ENCODE measurements at regions not wholly inside any gene's neighbourhood (a gene's known extent, or its start where the extent isn't known, plus 50 kb on each side); places are given as distances from the start of the nearest gene placed in this dataset.
A peak's percentile ranks its signal among the peaks of the same experiment; 100 is the strongest.

- Histone ChIP-seq H3K9me3 (ENCODE audit: control insufficient read depth, insufficient read depth, low read length) (no peaks in the 10 kb centered on the region), H3K27me3 (ENCODE audit: control insufficient read depth, insufficient read depth, low read length) (no peaks in the 10 kb centered on the region), H3K4me1 (ENCODE audit: control insufficient read depth, insufficient read depth, low read length) (no peaks in the 10 kb centered on the region), H3K27ac (ENCODE audit: low read depth, low read length) (no peak overlapping the region), H3K4me3 (ENCODE audit: low read depth, low read length) (no peak overlapping the region), H3K36me3 (ENCODE audit: control insufficient read depth, insufficient read depth, low read length) (no peaks in the 10 kb centered on the region)
- no peak for DNase-seq (ENCODE audit: low read depth in 4 of 6, low spot score in 6 of 6)
- whole genome bisulfite sequencing (ENCODE audit: insufficient coverage): no CpG with 5 or more reads among the region's 8 CpGs
Observed at GRCh38 chr10:107614939-107615685, 450.6 kb upstream of the SORCS1 start.

DNA sequence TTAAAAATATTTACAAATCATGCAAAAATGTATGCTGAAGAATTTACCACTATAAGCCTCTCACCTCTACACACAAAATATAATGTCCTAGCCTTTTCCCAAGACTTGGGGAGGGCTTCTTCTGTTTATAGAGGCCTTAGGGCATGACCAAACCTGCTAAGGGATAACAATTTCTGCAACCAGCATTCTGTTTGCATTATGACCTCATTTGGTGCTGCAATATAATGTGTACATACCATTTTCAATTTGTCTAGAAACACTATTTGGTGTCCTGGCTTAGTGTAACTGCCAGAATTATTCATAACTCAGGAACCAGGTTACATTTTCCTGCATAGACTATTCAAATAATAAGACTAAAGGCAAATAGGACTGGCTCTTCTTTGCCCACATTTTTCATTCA is 446.6 kb upstream of the SORCS1 start:
- Histone ChIP-seq H3K9me3 (ENCODE audit: control insufficient read depth, insufficient read depth, low read length) (no peaks in the 10 kb centered on the region), H3K27ac (ENCODE audit: low read depth, low read length) (no peak overlapping the region), H3K27me3 (ENCODE audit: control insufficient read depth, insufficient read depth, low read length) (no peaks in the 10 kb centered on the region), H3K36me3 (ENCODE audit: control insufficient read depth, insufficient read depth, low read length) (no peaks in the 10 kb centered on the region), H3K4me1 (ENCODE audit: control insufficient read depth, insufficient read depth, low read length) (no peaks in the 10 kb centered on the region), H3K4me3 (ENCODE audit: low read depth, low read length) (no peak overlapping the region)
- no peak for DNase-seq (ENCODE audit: low read depth in 4 of 6, low spot score in 6 of 6)

GRCh38 chr10:107589081-107589480 is 424.6 kb upstream of the SORCS1 start:
- Histone ChIP-seq H3K36me3 (ENCODE audit: control insufficient read depth, insufficient read depth, low read length) (no peaks in the 10 kb centered on the region), H3K9me3 (ENCODE audit: control insufficient read depth, insufficient read depth, low read length) (peaks cover 5% of the 10 kb centered on the region), H3K27me3 (ENCODE audit: control insufficient read depth, insufficient read depth, low read length) (no peaks in the 10 kb centered on the region), H3K27ac (ENCODE audit: low read depth, low read length) (no peak overlapping the region), H3K4me3 (ENCODE audit: low read depth, low read length) (no peak overlapping the region), H3K4me1 (ENCODE audit: control insufficient read depth, insufficient read depth, low read length) (no peaks in the 10 kb centered on the region)
- no peak for DNase-seq (ENCODE audit: low read depth in 4 of 6, low spot score in 6 of 6)
- WGBS (ENCODE audit: insufficient coverage): 93% methylated on average over 2 of the region's 3 CpGs

GRCh38 chr10:107585630-107586029 is 421.1 kb upstream of the SORCS1 start:
- no peaks in the 10 kb centered on the region for H3K36me3 ChIP-seq (ENCODE audit: control insufficient read depth, insufficient read depth, low read length)
- H3K4me3 ChIP-seq (ENCODE audit: low read depth, low read length): no peak overlapping the region
- WGBS (ENCODE audit: insufficient coverage): 90% methylated on average over 3 of the region's 3 CpGs
- H3K4me1 ChIP-seq (ENCODE audit: control insufficient read depth, insufficient read depth, low read length): no peaks in the 10 kb centered on the region
- H3K27ac ChIP-seq (ENCODE audit: low read depth, low read length): no peak overlapping the region
- peaks cover 5% of the 10 kb centered on the region for H3K9me3 ChIP-seq (ENCODE audit: control insufficient read depth, insufficient read depth, low read length)
- H3K27me3 ChIP-seq (ENCODE audit: control insufficient read depth, insufficient read depth, low read length): no peaks in the 10 kb centered on the region
- DNase-seq (ENCODE audit: low read depth in 4 of 6, low spot score in 6 of 6): no peak

GRCh38 chr10:107583974-107584373 is 419.5 kb upstream of the SORCS1 start:
- Histone ChIP-seq H3K27me3 (ENCODE audit: control insufficient read depth, insufficient read depth, low read length) (no peaks in the 10 kb centered on the region), H3K36me3 (ENCODE audit: control insufficient read depth, insufficient read depth, low read length) (no peaks in the 10 kb centered on the region), H3K4me1 (ENCODE audit: control insufficient read depth, insufficient read depth, low read length) (no peaks in the 10 kb centered on the region), H3K9me3 (ENCODE audit: control insufficient read depth, insufficient read depth, low read length) (peaks cover 5% of the 10 kb centered on the region), H3K4me3 (ENCODE audit: low read depth, low read length) (no peak overlapping the region), H3K27ac (ENCODE audit: low read depth, low read length) (no peak overlapping the region)
- DNase-seq (ENCODE audit: low read depth in 4 of 6, low spot score in 6 of 6): no peak

DNA sequence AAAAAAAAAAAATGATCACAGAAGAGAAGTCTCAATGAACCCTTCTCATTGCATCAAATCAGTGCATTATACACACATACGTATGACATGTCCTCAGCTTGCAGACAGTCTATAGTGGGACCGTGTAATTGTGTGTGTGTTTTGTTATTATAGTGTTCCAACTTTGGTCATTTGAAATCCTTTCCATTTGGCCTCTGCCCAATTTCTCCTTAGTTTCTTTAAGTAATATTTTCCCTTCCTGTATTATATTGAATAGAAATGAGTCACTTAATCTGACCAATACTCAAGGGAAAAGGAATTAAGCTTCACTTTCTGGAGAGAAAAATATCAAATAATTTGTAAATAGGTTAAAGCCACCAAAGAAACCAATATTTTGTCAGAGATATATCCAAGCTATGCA is 415.5 kb upstream of the SORCS1 start:
- no CpG with 5 or more reads among the region's 2 CpGs for WGBS (ENCODE audit: insufficient coverage)
- H3K27me3 ChIP-seq (ENCODE audit: control insufficient read depth, insufficient read depth, low read length): no peaks in the 10 kb centered on the region
- no peak for DNase-seq (ENCODE audit: low read depth in 4 of 6, low spot score in 6 of 6)

DNA sequence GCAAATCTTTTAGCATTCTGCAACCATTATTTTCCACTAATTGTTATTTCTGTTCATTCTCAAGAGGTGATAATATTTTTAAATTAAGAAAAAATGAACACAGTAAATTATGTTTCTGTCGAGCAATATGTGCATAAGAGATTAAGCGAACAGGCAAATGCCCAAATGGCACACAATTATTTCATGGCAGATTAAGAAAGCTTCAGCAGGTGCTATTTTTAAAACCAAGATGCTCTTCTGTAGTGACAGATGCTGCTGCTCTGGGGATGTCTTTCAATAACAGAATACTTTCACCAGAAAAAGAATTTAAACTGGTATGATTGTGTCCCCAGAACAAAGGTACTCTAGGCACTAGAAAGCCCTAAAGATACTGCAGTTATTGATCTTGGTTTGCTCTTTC is 412.7 kb upstream of the SORCS1 start:
- peak in 2 of 6 donors; percentile 50 to 81 for DNase-seq (ENCODE audit: low read depth in 4 of 6, low spot score in 6 of 6)
- no CpG with 5 or more reads among the region's 2 CpGs for WGBS (ENCODE audit: insufficient coverage)

More for the DNA sequence above, 415.5 kb upstream of the SORCS1 start:
- Histone ChIP-seq H3K9me3 (ENCODE audit: control insufficient read depth, insufficient read depth, low read length) (peaks cover 1% of the 10 kb centered on the region), H3K4me1 (ENCODE audit: control insufficient read depth, insufficient read depth, low read length) (no peaks in the 10 kb centered on the region), H3K27ac (ENCODE audit: low read depth, low read length) (no peak overlapping the region), H3K36me3 (ENCODE audit: control insufficient read depth, insufficient read depth, low read length) (no peaks in the 10 kb centered on the region), H3K4me3 (ENCODE audit: low read depth, low read length) (no peak overlapping the region)

DNA sequence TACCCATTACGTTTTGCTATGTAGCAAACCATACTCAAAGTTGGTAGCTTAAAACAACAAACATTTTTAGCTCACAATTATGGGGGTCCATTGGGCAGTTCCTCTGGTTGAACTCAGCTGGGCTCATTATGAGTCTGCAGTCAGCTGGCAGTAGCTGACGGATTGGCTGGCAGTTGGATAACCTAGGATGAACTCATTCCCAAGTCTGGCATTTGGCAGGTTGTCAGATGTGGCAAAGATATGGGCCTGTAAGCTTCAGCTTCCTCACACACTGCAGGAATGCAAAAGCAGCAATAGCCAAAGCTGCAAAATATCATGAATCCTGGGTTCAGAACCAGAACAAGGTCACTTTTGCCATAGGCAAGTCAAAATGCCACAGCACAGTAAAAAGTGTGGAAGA is 412.2 kb upstream of the SORCS1 start:
- 57% methylated on average over 1 of the region's 2 CpGs for WGBS (ENCODE audit: insufficient coverage)
- Histone ChIP-seq H3K4me3 (ENCODE audit: low read depth, low read length) (no peak overlapping the region), H3K27ac (ENCODE audit: low read depth, low read length) (no peak overlapping the region), H3K27me3 (ENCODE audit: control insufficient read depth, insufficient read depth, low read length) (no peaks in the 10 kb centered on the region), H3K36me3 (ENCODE audit: control insufficient read depth, insufficient read depth, low read length) (no peaks in the 10 kb centered on the region), H3K4me1 (ENCODE audit: control insufficient read depth, insufficient read depth, low read length) (no peaks in the 10 kb centered on the region), H3K9me3 (ENCODE audit: control insufficient read depth, insufficient read depth, low read length) (peaks cover 1% of the 10 kb centered on the region)
- peak in 5 of 6 donors; percentile 6 to 83 (median 11) for DNase-seq (ENCODE audit: low read depth in 4 of 6, low spot score in 6 of 6)

More for the DNA sequence above, 412.7 kb upstream of the SORCS1 start:
- no peaks in the 10 kb centered on the region for H3K27me3 ChIP-seq (ENCODE audit: control insufficient read depth, insufficient read depth, low read length)
- no peak overlapping the region for H3K4me3 ChIP-seq (ENCODE audit: low read depth, low read length)
- H3K4me1 ChIP-seq (ENCODE audit: control insufficient read depth, insufficient read depth, low read length): no peaks in the 10 kb centered on the region
- peaks cover 1% of the 10 kb centered on the region for H3K9me3 ChIP-seq (ENCODE audit: control insufficient read depth, insufficient read depth, low read length)
- H3K36me3 ChIP-seq (ENCODE audit: control insufficient read depth, insufficient read depth, low read length): no peaks in the 10 kb centered on the region
- no peak overlapping the region for H3K27ac ChIP-seq (ENCODE audit: low read depth, low read length)

DNA sequence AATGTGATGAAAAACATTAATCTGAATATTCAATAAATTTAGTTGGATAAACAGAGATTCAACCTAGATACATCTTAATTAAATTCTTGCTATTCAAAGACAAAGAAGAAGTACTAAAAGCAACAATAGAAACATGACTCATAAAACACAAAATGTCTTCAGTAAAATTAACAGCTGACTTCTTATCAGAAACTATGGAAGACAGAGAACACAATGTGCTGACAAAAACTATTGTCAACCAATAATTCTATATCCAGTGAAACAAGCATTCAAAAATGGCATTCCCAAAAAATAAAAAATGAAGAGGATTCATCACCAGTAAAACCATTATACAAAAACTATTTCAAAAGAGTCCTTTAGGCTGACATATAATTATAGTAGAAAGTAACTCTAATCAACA is 400.5 kb upstream of the SORCS1 start:
- Histone ChIP-seq H3K36me3 (ENCODE audit: control insufficient read depth, insufficient read depth, low read length) (no peaks in the 10 kb centered on the region), H3K4me3 (ENCODE audit: low read depth, low read length) (no peak overlapping the region), H3K27me3 (ENCODE audit: control insufficient read depth, insufficient read depth, low read length) (no peaks in the 10 kb centered on the region), H3K27ac (ENCODE audit: low read depth, low read length) (no peak overlapping the region), H3K9me3 (ENCODE audit: control insufficient read depth, insufficient read depth, low read length) (no peaks in the 10 kb centered on the region), H3K4me1 (ENCODE audit: control insufficient read depth, insufficient read depth, low read length) (no peaks in the 10 kb centered on the region)
- DNase-seq (ENCODE audit: low read depth in 4 of 6, low spot score in 6 of 6): no peak

DNA sequence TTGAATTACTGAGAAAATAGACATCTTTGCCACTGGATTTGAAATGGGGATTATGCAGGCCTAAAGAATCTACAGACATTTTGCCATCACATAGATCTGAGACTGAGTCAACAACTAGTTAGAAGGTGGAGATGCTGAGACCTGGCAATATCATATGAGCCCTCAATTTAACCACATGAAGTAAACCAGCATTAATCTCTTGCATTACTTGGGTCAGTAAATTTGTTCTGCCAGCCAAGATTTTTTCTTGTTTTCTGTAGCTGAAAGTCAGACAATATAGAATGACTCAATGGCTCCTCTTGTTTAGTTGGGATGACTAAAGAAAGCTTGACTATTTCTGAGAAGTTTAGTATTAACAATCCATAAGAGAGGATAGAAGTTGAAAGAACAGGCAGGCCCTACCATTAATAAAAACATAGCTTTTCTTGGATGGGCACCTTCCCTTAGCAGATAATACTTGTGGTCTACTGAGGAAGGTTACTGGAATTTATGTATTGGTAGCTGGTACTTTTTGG is 396.7 kb upstream of the SORCS1 start:
- Histone ChIP-seq H3K9me3 (ENCODE audit: control insufficient read depth, insufficient read depth, low read length) (no peaks in the 10 kb centered on the region), H3K4me3 (ENCODE audit: low read depth, low read length) (no peak overlapping the region), H3K36me3 (ENCODE audit: control insufficient read depth, insufficient read depth, low read length) (no peaks in the 10 kb centered on the region), H3K4me1 (ENCODE audit: control insufficient read depth, insufficient read depth, low read length) (no peaks in the 10 kb centered on the region), H3K27me3 (ENCODE audit: control insufficient read depth, insufficient read depth, low read length) (no peaks in the 10 kb centered on the region), H3K27ac (ENCODE audit: low read depth, low read length) (no peak overlapping the region)
- no peak for DNase-seq (ENCODE audit: low read depth in 4 of 6, low spot score in 6 of 6)
